Choroid plexus epithelial cell (primary cell): ENCODE measurements at regions not wholly inside any gene's neighbourhood (a gene's known extent, or its start where the extent isn't known, plus 50 kb on each side); places are given as distances from the start of the nearest gene placed in this dataset.

Source experiments
- DNase-seq: peaks from one replicate; pipeline ENCODE4 v3.0.0-alpha.2; 2010; ENCODE audit warnings: low read depth
- H3K4me3 ChIP-seq: 2 replicates; pipeline ENCODE4 v1.5.1; 2011; ENCODE audit warnings: low read depth, mild to moderate bottlenecking, control low read depth, low read length, moderate library complexity
- CTCF ChIP-seq: conservative IDR thresholded peaks from 2 replicates; pipeline ENCODE4 v1.5.1; 2011; ENCODE audit warnings: low read depth, mild to moderate bottlenecking, control low read depth, inconsistent platforms, low read length, moderate library complexity

- TF ChIP-seq CTCF = no peak
- no peak overlapping the region for H3K4me3 ChIP-seq
- DNase-seq = no peak
These were observed 552.0 kb upstream of the CLINT1 start for GRCh38 chr5:158410976-158411375.

- DNase-seq = no peak
- H3K4me3 ChIP-seq = no peak overlapping the region
- TF ChIP-seq CTCF = no peak
These were observed 550.6 kb upstream of the CLINT1 start for GRCh38 chr5:158409507-158409906.

- H3K4me3 ChIP-seq = no peak overlapping the region
- DNase-seq = peak; percentile 43
- TF ChIP-seq CTCF = no peak
These were observed 548.9 kb upstream of the CLINT1 start for GRCh38 chr5:158407824-158408195.

- TF ChIP-seq CTCF = no peak
- no peak overlapping the region for H3K4me3 ChIP-seq
- peak; percentile 79 for DNase-seq
These were observed 548.2 kb upstream of the CLINT1 start for GRCh38 chr5:158406884-158407823.

GRCh38 chr5:158398360-158399201 lies 539.6 kb upstream of the CLINT1 start:
- TF ChIP-seq CTCF = no peak
- H3K4me3 ChIP-seq = no peak overlapping the region
- DNase-seq = no peak

GRCh38 chr5:158397278-158397677 lies 538.3 kb upstream of the CLINT1 start:
- H3K4me3 ChIP-seq = no peak overlapping the region
- no peak for TF ChIP-seq CTCF
- DNase-seq = no peak
